PC-9 (cell line): ENCODE measurements at regions not wholly inside any gene's neighbourhood (a gene's known extent, or its start where the extent isn't known, plus 50 kb on each side); places are given as distances from the start of the nearest gene placed in this dataset.

Experiments used
- EZH2 ChIP-seq: fragments of 200-600 bp; sonication (generic); IDR thresholded peaks from 2 replicates; pipeline ENCODE4 v1.8.0; 2017; ENCODE audit warnings: antibody characterized with exemption, low read depth
- TF ChIP-seq, protein P1 (sequence below): fragments of 200-600 bp; sonication (generic); conservative IDR thresholded peaks from 2 replicates; pipeline ENCODE4 v1.6.1; 2017; ENCODE audit warnings: mixed run types, antibody characterized with exemption, mild to moderate bottlenecking, moderate library complexity

GRCh38 chr18:45243340-45244110 is 371.8 kb upstream of the SLC14A2 start:
- TF ChIP-seq, protein P1, sequence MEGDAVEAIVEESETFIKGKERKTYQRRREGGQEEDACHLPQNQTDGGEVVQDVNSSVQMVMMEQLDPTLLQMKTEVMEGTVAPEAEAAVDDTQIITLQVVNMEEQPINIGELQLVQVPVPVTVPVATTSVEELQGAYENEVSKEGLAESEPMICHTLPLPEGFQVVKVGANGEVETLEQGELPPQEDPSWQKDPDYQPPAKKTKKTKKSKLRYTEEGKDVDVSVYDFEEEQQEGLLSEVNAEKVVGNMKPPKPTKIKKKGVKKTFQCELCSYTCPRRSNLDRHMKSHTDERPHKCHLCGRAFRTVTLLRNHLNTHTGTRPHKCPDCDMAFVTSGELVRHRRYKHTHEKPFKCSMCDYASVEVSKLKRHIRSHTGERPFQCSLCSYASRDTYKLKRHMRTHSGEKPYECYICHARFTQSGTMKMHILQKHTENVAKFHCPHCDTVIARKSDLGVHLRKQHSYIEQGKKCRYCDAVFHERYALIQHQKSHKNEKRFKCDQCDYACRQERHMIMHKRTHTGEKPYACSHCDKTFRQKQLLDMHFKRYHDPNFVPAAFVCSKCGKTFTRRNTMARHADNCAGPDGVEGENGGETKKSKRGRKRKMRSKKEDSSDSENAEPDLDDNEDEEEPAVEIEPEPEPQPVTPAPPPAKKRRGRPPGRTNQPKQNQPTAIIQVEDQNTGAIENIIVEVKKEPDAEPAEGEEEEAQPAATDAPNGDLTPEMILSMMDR: no peak
- no peak for TF ChIP-seq EZH2
